Skin epidermis (tissue), 12 donors: ENCODE measurements at regions not wholly inside any gene's neighbourhood (a gene's known extent, or its start where the extent isn't known, plus 50 kb on each side); places are given as distances from the start of the nearest gene placed in this dataset.

Source experiments
- H3K27ac ChIP-seq, 21 experiments: fragments of 200-600 bp; sonication (generic) in 11 of 21; one replicate each; pipeline ENCODE4 v1.5.0; 2020; ENCODE audit warnings: mild to moderate bottlenecking in 3 of 21, inconsistent platforms in 2 of 21, moderate library complexity in 2 of 21
- H3K4me3 ChIP-seq, 7 experiments: fragments of 200-600 bp; sonication (generic) in 2 of 7; one replicate each; pipeline ENCODE4 v1.5.0; 2020; ENCODE audit warnings: inconsistent platforms in 2 of 7, mild to moderate bottlenecking in 2 of 7, moderate library complexity in 1 of 7

DNA sequence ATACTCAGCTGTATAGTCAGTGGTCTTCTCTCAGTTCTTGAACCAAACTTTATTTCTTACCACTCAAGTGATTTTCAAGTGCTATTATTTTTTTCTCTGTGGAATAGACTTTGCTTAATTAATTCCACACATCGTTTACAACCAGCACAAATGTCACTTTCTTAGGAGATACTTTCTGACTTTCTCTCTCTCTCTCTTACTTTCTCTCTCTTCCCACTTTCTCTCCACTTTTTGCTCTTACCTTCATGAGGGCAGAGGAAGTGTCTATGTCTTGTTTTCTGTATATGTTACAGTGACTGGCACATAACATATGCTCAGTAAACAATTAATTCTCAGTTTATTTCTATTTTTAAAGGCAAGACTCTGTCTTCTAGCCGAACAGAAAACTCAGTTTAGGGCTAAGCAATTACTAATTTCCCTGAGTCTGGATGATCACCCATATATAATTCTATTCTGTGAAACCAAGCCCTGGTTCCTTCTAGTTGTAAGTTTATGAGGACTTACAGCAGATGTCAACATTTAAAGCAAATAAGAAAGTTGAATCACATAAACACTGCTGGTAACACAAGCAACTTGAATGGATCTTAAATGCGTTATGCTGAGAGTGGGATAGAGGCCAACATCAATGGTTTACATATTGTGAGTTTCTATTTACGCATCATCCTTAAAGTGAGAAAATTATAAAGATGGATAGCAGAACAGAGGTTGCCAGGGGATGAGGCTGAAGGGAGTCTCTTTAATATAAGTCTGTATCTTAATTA is 791.4 kb downstream of the MTRR start:
- H3K27ac ChIP-seq, result no peak overlapping the region

DNA sequence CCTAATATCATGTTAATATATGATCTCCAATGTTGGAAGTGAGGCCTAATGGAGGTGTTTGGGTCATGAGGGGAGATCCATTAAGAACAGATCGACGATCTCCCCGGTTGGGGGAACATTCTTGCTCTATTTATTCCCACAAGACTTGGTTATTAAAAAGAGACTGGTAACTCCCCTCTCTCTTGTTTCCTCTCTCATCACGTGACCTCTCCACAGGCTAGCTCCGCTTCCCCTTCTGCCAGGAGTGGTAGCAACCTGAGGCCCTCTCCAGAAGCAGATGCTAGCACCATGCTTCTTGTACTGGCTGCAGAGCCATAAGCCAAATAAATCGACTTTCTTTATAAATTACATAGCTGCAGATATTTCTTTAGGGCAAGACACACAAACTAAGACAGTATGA is 794.4 kb downstream of the MTRR start:
- no peak overlapping the region for H3K27ac ChIP-seq
- H3K4me3 ChIP-seq, result no peak overlapping the region

More for the DNA sequence above, 791.4 kb downstream of the MTRR start:
- H3K4me3 ChIP-seq, result no peak overlapping the region

DNA sequence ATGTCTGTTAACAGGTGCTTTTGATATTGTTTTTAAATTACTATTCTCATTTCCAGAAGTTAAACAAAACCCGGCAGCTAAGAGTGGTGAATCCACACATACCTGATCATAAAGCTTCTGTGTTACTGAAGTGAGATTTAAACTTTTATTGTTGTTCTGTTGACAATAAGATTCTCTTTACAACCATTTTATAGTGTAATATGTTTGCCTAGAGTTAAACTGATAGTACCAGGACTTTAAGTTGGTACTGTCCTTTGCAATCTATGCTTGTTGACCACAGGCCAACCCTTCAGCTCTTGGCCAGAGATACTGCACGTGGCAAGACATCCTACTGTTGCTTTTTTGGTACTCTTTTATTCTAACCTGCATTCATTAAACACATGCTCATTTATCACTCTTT is 806.2 kb downstream of the MTRR start:
- Histone ChIP-seq H3K4me3 (no peak overlapping the region), H3K27ac (no peak overlapping the region)

DNA sequence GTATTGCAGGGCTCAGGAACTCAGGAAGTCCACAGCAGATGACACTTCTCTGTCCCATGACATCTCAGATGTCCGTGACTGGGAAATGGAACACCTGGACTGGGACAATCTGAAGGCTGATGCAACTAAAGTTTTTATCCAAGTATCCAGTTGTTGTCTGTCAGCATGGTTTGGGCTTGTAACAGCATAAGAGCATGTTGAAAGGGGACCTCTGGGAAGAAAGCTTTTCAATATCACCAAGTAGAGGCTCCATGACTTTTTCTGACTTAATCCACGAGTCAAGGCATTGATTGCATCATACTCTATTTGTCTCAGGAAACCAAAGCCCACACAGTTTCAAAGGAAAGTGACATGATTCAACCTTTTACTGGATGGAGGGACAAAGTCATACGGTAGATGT is 807.7 kb downstream of the MTRR start:
- no peak overlapping the region for H3K27ac ChIP-seq
- H3K4me3 ChIP-seq, result no peak overlapping the region

DNA sequence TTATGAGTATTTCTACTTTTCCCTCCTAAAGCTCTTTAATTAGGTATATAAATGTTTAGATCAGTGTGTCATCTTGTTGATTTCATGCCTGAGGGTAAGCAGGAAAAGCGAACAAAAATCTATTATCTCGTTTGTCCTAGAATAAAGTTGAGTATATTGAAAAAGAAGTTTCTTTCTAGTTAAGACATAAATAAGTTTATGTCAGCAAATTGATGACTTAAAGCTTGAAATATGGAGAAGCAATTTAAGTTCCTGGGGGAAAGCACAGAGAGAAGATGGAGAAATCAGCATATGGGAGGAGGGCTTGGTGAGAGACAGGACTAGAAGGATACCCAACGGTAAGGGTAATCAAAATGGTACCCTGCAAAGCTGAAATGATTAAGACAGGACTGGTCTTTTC is 813.4 kb downstream of the MTRR start:
- Histone ChIP-seq H3K27ac (no peak overlapping the region), H3K4me3 (no peak overlapping the region)

DNA sequence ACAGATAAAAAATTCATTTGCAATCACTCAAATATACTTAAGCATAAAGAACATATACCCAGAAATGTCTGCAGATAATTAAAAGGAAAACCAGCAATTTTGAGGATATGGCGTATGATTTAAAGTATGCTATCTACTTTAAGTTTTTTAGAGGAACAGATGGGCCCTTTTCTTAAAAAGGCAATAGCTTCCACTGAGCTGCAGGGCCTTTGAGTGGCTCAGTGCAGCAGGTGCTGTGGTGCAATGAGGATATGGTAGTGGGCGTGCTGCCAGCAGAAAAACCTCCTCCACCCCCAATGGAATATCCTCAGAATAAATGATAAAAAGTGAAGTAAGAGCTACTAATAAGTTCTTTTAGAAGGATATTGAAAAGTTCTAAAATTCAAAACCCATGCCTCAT is 814.5 kb downstream of the MTRR start:
- H3K27ac ChIP-seq, result no peak overlapping the region
- H3K4me3 ChIP-seq, result no peak overlapping the region

DNA sequence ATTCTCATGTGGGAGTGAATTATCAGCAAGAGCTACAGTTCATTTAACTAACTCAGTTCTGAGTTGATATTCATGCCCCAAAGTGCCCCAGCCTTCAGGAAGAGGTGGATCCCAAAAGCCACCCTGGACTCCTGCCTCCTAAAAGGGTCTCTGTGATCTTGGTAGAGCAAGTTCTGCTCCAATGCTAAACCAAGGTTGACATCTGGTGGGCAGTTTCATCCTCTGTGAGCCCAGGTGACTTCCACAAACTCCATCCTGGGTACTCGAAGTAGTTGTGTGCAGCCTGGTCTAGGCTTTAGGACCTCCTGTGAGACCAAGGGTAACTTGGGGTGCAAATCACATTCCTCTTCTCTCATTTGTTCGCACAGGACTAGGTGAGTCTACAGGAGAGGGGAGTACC is 816.8 kb downstream of the MTRR start:
- Histone ChIP-seq H3K27ac (no peak overlapping the region), H3K4me3 (no peak overlapping the region)

DNA sequence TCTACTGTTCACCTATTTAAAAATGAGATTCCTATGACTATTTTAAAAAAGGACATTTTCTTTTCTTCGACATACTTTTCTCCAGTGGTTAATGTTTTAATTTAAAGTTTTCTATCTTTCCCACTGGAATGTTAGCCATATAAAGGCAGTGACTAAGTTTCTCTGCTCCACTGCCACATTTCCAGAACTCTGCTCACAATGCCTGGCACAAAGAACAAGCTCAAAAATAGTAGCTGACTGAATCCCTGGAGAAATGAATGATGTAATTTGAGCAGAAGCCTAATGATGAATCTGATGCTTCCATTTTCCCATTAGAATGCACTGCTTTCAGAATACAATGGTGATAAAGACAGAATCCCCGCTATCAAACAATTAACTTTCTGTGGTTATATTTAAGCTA is 817.8 kb downstream of the MTRR start:
- H3K27ac ChIP-seq, result no peak overlapping the region

DNA sequence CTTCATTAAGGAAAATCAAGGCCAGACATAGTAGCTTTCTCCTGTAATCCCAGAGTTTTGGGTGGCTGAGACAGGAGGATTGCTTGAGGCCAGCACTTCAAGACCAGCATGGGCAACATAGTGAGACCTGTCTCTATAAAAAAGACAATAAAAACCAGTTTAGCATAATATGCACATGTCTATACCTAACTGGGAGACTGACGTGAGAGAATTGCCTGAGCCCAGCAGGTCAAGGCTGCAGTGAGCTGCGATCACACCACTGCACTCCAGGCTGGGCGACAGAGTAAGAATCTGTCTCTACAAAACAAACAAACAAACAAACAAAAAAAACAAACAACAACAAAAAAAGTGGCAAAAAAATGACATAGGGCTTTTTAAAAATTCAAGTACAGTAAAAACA is 820.8 kb downstream of the MTRR start:
- Histone ChIP-seq H3K27ac (no peak overlapping the region), H3K4me3 (no peak overlapping the region)

More for the DNA sequence above, 817.8 kb downstream of the MTRR start:
- no peak overlapping the region for H3K4me3 ChIP-seq

DNA sequence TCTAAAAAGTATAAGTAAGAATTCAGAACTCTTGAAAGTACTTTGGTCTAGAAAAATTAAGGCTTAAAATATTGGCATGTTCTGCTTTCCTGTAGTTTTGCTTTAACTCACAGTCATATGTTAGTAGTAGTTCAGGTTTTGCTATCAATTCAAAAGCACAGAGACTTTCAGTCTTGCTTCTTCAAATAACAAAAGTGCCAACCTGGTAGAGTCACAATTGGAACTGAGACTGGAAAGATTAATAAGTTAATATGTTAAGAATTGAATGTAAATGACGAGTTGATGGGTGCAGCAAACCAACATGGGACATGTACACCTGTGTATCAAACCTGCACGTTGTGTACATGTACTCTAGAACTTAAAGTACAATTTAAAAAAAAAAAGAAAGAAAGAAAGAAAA is 822.3 kb downstream of the MTRR start:
- no peak overlapping the region for H3K4me3 ChIP-seq
- no peak overlapping the region for H3K27ac ChIP-seq

DNA sequence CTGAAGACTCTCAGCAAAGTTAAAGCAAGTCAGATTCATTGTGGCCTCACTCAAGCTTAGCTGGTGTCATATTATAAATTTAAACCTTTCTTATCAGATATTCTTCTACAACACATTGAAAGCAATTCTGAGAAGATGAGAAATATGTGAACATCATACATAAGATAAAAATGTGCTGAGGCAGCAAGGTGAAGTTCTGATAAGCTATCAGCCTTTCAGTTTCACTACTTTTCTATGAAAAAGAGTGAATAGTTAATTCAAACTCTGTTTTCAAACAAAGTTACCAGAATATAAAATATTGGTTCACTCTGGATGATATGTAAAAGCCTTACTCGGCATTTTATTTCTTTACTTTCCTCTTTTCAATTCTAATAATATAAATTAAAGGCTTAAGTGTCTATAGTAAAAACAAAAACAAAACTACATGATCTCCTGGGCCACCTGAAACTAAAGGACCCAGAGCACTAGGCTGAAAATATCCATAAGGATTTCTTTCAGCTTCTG is 824.4 kb downstream of the MTRR start:
- Histone ChIP-seq H3K4me3 (no peak overlapping the region), H3K27ac (no peak overlapping the region)

DNA sequence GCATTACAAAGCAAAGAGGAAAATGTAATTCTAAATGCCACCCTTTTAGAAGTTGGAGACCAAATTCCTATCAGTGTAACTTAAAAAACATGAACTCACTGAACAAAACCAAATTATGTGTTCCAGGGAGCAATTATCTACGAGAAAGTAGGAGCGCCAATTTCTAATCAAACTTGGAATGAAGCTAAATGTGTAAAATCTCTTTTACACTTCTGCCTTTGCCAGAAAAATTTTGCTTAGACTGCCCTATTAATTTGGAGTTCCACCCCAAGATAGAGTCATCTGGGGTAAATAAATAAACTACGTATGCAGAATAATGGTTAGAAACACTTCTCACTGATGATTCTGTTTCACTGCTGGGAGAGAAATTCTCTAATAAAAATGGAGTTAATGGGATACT is 825.6 kb downstream of the MTRR start:
- Histone ChIP-seq H3K4me3 (no peak overlapping the region), H3K27ac (no peak overlapping the region)

DNA sequence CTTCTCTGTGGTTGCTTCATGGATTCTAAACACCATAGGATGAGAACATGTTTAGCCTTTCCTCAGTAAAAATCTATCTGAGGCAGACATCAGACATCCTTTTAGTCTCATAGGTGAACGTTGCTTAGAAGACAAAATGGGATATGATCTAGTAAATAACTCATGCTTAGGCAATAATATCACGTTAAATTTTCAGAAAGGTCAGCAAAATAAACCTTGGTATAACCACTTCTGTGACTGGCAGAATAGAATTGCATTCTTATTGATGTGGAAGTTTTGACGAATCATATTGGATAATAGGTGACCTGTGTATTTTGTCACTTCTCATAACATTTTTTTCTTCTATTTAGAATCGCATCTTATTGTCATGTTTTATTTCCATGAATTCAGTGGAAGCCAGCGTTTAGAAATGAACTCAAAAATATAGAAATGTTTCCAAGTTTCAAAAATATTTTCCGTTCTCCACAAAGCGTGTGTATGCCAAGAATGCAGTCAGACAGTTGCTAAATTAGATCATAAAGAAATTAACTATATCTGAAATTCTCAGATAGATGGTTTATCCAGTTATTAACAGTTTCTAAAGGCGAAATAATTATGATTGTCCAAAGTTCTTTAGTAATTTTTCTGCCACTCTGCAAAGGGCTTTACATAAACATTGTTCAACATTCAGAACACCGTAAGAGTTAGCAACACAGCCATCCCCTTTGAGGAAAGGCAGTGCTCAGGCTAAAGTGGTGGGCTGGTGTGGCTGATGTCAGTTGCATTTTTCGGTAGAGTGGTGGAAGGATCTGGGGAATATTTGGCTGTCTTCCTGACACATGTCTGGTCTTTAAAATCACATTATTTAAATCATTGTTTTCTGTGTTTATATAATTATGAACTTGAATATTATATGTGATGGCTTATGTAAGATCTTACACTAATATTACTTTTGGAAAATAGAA is 827.2 kb downstream of the MTRR start:
- Histone ChIP-seq H3K4me3 (no peak overlapping the region), H3K27ac (no peak overlapping the region)

DNA sequence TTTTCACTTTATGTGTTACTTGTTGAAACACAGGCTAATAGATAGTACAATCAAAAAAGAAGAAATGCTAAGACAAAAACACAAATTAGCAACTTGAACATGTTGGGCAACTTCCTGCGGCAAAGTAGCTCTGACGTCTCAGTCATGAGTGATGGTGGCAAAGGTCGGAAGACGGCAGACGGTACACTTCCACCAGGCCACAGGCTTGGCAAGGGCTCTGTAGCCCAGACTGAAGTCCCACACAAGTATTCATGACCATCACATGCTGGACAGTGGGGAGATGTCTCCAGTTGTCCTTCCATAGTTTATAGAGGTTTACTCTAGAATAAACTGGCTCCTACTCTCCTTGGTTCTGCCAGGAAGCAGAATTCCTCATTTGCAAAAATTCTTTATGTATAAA is 831.3 kb downstream of the MTRR start:
- no peak overlapping the region for H3K27ac ChIP-seq
- H3K4me3 ChIP-seq, result no peak overlapping the region

DNA sequence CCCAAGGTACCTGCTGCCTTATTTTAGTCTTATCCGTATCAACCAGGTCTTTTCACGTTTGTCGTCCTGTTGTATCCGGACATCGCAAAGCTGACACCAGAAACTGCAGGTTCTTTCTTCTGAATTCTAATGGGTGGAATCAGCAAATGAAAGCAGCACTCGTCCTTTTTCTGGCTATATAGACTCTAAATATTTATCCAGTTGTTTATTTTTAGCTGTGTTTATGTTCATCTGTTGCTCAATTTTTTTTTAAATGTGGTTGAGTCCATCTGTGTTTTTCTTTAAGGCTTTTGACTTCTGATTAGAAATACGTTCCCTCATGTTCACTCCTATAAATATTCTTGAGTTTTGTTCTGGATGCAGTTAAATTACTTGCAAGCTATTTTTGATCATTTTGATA is 831.7 kb downstream of the MTRR start:
- no peak overlapping the region for H3K27ac ChIP-seq
- no peak overlapping the region for H3K4me3 ChIP-seq

DNA sequence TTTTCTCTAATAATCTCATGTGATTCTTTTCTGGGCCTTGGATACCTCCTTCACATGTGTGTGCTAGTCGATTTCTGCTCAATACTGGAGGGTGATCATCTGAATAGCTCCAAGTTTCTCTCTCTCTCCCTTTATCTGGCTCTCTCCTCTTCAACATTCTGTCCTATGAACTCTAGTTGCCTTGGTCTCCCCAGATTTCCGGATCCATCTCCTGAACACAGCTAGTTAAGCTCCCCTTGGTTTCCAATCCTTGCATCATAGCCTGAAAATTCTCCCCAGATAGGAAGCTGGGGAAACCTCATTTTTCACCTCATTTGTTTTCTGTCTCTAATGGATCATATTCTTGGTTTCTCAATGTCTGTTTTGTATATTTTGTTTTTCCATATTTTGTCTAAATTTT is 832.3 kb downstream of the MTRR start:
- Histone ChIP-seq H3K27ac (no peak overlapping the region), H3K4me3 (no peak overlapping the region)

DNA sequence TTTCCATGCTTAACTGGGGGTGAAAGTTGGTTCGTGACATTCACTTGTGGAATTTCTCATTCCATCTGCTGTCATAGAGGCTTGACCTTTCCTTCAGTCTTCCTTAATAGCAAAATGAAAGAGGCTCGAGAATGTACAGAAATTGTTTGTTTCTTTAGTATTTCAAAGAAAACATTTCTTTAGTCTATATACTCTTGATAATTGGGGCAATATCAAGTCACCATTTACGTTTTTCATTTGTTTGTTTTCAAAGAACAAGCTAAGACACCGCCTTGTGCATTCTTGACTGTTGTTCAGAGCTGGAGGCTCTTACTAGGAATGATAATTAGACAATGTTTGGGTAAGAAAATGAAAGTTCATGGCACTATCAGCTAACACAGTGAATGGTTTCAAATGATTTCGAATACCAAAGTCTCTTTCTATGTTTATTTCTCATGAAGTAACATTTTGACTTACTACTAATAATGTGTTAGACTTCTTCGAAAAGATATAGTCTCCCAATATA is 835.4 kb downstream of the SEMA5A start:
- H3K27ac ChIP-seq, result no peak overlapping the region
- no peak overlapping the region for H3K4me3 ChIP-seq

DNA sequence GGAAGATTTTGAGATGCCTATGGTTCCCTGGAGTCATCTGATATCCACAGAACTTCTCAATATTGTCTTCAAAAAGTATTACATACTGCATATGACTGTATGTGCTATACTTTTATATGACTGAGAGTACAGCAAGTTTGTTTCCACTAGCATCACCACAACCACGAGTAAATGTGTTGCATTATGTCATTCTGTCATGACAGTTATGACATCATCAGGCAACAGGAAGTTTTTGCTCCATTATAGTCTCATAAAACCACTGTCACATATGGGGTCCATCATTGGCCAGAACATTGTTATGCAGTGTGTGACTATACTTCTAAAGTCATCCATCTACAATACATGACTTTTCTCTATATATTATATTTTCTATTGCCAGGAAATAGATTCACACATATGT is 831.7 kb downstream of the SEMA5A start:
- H3K27ac ChIP-seq, result no peak overlapping the region
- H3K4me3 ChIP-seq, result no peak overlapping the region

DNA sequence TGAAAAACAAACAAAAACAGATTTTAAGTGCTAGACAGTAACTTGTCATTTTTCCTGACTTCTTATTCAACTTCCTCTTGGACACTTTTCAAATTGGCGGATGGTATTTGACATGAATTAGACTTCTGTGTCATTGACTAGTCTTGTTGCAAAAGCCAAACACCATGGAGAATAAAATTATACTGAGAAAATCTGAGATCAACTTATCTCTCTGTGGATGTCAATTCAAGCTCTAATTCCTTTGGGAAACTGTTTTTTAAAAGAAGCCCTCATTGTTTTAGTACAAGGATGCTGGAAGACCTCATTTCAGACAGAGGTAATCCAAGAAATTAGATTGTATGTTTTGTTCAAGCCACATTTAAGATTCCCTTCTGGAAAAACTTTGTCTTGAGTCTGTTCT is 831.0 kb downstream of the SEMA5A start:
- Histone ChIP-seq H3K27ac (no peak overlapping the region), H3K4me3 (no peak overlapping the region)

DNA sequence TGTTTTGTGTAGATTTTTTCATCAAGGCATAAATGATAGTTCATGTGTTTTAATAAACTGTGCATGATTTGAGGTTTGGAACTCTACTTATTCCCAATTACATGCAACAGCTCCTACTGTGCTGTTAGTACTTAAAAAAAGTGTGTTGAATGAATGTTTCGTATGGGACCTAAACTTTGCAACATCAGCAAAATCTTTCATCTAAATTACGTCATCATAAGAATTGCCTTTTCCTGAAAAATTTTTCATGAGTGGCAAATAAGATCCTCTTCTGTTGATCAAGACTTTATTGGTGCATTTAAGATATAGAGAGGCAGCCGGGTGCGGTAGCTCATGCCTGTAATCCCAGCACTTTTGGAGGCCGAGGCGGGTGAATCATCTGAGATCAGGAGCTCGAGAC is 826.1 kb downstream of the SEMA5A start:
- Histone ChIP-seq H3K4me3 (no peak overlapping the region), H3K27ac (no peak overlapping the region)

DNA sequence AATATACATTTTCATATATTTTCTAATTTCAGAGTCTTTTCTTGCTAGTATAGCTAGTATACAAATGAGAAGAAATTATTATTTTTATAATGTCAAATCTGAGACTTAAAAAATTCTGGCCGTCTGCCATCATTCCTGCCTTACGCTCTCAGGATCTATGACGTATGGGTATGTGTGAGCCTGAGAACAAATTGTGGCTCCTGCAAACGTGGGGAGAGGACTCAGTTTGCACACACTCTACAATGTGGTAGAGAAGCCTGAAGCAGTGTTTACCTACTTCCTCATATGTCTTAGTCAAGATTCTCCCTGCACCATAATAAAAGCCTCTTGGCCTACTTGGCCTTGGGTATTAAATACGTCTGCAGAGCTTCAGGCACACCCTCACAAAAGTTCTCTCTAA is 825.4 kb downstream of the SEMA5A start:
- Histone ChIP-seq H3K4me3 (no peak overlapping the region), H3K27ac (no peak overlapping the region)
